Ovary (tissue), 7 donors: ENCODE measurements at regions not wholly inside any gene's neighbourhood (a gene's known extent, or its start where the extent isn't known, plus 50 kb on each side); places are given as distances from the start of the nearest gene placed in this dataset.

Experiments
- DNase-seq, 5 donors: peaks; one replicate each; pipeline ENCODE4 v3.0.0-alpha.2; 2019 to 2020
- H3K27ac ChIP-seq, 2 donors: fragments of 200-600 bp; one replicate each; pipeline versions ENCODE4 v1.5.1 to v1.8.0; 2019 to 2022
- H3K27me3 ChIP-seq: fragments of 200-600 bp; one replicate; pipeline ENCODE4 v1.8.0; 2022
- H3K36me3 ChIP-seq: fragments of 200-600 bp; sonication (generic); one replicate; pipeline ENCODE4 v1.5.1; 2019
- H3K4me1 ChIP-seq: one replicate; pipeline ENCODE4 v1.8.1; 2013; ENCODE audit warnings: mild to moderate bottlenecking, moderate library complexity; ENCODE audit not compliant: insufficient read depth
- H3K4me3 ChIP-seq: fragments of 200-600 bp; sonication (generic); one replicate; pipeline ENCODE4 v1.5.1; 2017
- H3K9me3 ChIP-seq, 2 donors: fragments of 200-600 bp in 1 of 2; sonication (generic) in 1 of 2; one replicate each; pipeline versions ENCODE4 v1.5.1 to v1.8.1; 2013 to 2019; ENCODE audit warnings: mild to moderate bottlenecking in 1 of 2, moderate library complexity in 1 of 2
- CTCF ChIP-seq, 3 donors: fragments of 450-650 bp in 2 of 3; fragments of 200-600 bp in 1 of 3; IDR thresholded peaks; one replicate each; pipeline versions ENCODE4 v1.5.1 to v1.8.0; 2016 to 2022; ENCODE audit warnings: antibody characterized with exemption in 3 of 3, mild to moderate bottlenecking in 1 of 3
- EP300 ChIP-seq: sonication (generic); formaldehyde crosslinking; IDR thresholded peaks from one replicate; pipeline ENCODE4 v1.6.1; 2017; ENCODE audit warnings: antibody characterized with exemption
- POLR2A ChIP-seq: fragments of 450-650 bp; IDR thresholded peaks from one replicate; pipeline ENCODE4 v1.6.1; 2017; ENCODE audit warnings: antibody characterized with exemption, mild to moderate bottlenecking, moderate library complexity
- WGBS, 3 donors: extraction: QIAGEN DNeasy Blood & Tissue Kit in 1 of 3; methylation state at CpG; one replicate each; pipeline versions ENCODE4 v1.1.5 to v1.1.7; 2013 to 2017; 5-methylcytosine and 5-hydroxymethylcytosine counted together
- intact Hi-C, 4 donors: fragments of 100-400 bp; cut with DNase I; formaldehyde crosslinking; loops; one replicate each; pipeline versions ENCODE4 v1.11.0 to v1.15.1; 2022 to 2023
- donor health status: DM: no; HTN: no; CAD: no; lungs with moderate emphysema.
- donor health status: DM: no; HTN: no; CAD: no.
- donor health status: Bipolar disorder and iron deficiency.
- donor health status: DM: no; HTN: no; CAD: no.
- donor health status: DM: yes; HTN: yes; CAD: no.

GRCh38 chr4:108382751-108383150 lies 214.0 kb upstream of the LEF1 start:
- Histone ChIP-seq H3K27me3 (no peaks in the 10 kb centered on the region), H3K4me1 (no peaks in the 10 kb centered on the region), H3K36me3 (no peaks in the 10 kb centered on the region), H3K4me3 (no peak overlapping the region), H3K27ac (no peak overlapping the region), H3K9me3 (no peaks in the 10 kb centered on the region)
- WGBS, 3 donors, result 84 to 90% (median 90%) methylated on average over 3 of the region's 3 CpGs
- DNase-seq, result no peak
- TF ChIP-seq EP300 (no peak), CTCF (IDR thresholded peaks at IDR 0.05) (no peak), POLR2A (no peak)
- intact Hi-C loops, result no loop called here

- Histone ChIP-seq H3K36me3 (no peaks in the 10 kb centered on the region), H3K9me3 (no peaks in the 10 kb centered on the region), H3K27me3 (no peaks in the 10 kb centered on the region), H3K27ac (no peak overlapping the region), H3K4me1 (no peaks in the 10 kb centered on the region), H3K4me3 (no peak overlapping the region)
- no peak for DNase-seq
- TF ChIP-seq EP300, result no peak
- TF ChIP-seq CTCF (IDR thresholded peaks at IDR 0.05), result no peak
- no peak for TF ChIP-seq POLR2A
- intact Hi-C loops, result no loop called here
- 63 to 81% (median 78%) methylated on average over 6 of the region's 6 CpGs for WGBS, 3 donors
Observed at GRCh38 chr4:108378164-108378563, 209.4 kb upstream of the LEF1 start.

- no peaks in the 10 kb centered on the region for H3K9me3 ChIP-seq
- DNase-seq, result no peak
- intact Hi-C loops, result no loop called here
- no peaks in the 10 kb centered on the region for H3K4me1 ChIP-seq
- H3K36me3 ChIP-seq, result no peaks in the 10 kb centered on the region
- no peak overlapping the region for H3K27ac ChIP-seq
- no peak overlapping the region for H3K4me3 ChIP-seq
- no peaks in the 10 kb centered on the region for H3K27me3 ChIP-seq
- WGBS, 3 donors, result 74 to 79% (median 77%) methylated on average over 3 of the region's 3 CpGs
- TF ChIP-seq CTCF (IDR thresholded peaks at IDR 0.05), result no peak
- TF ChIP-seq EP300, result no peak
- TF ChIP-seq POLR2A, result no peak
Observed at GRCh38 chr4:108377021-108377420, 208.3 kb upstream of the LEF1 start.

- DNase-seq, result no peak
- 81 to 88% (median 85%) methylated on average over 3 of the region's 3 CpGs for WGBS, 3 donors
- TF ChIP-seq CTCF (IDR thresholded peaks at IDR 0.05) (no peak), POLR2A (no peak), EP300 (no peak)
- intact Hi-C loops, result no loop called here
- H3K4me3 ChIP-seq, result no peak overlapping the region
- no peaks in the 10 kb centered on the region for H3K36me3 ChIP-seq
- no peaks in the 10 kb centered on the region for H3K27me3 ChIP-seq
- no peak overlapping the region for H3K27ac ChIP-seq
- no peaks in the 10 kb centered on the region for H3K9me3 ChIP-seq
- no peaks in the 10 kb centered on the region for H3K4me1 ChIP-seq
Observed at GRCh38 chr4:108375434-108375833, 206.7 kb upstream of the LEF1 start.

- TF ChIP-seq EP300, result no peak
- no peak for TF ChIP-seq POLR2A
- Histone ChIP-seq H3K27ac (no peak overlapping the region), H3K36me3 (no peaks in the 10 kb centered on the region), H3K4me3 (no peak overlapping the region), H3K27me3 (no peaks in the 10 kb centered on the region), H3K4me1 (no peaks in the 10 kb centered on the region), H3K9me3 (no peaks in the 10 kb centered on the region)
- WGBS, 3 donors, result 82 to 96% (median 86%) methylated on average over 5 of the region's 5 CpGs
- no peak for DNase-seq
- intact Hi-C loops, result no loop called here
Observed at GRCh38 chr4:108372681-108373080, 203.9 kb upstream of the LEF1 start.
